HL-60 (cell line): ENCODE measurements at regions not wholly inside any gene's neighbourhood (a gene's known extent, or its start where the extent isn't known, plus 50 kb on each side); places are given as distances from the start of the nearest gene placed in this dataset.

Experiments used
- CTCF ChIP-seq: IDR thresholded peaks from one replicate; pipeline ENCODE4 v1.5.1; 2011; ENCODE audit warnings: low read length, control low read depth, inconsistent platforms; ENCODE audit not compliant: insufficient read depth
- GABPA ChIP-seq: IDR thresholded peaks from 2 replicates; pipeline ENCODE4 v1.6.1; 2012; ENCODE audit warnings: low read depth
- POLR2AphosphoS5 ChIP-seq: IDR thresholded peaks from 2 replicates; pipeline ENCODE4 v1.6.1; 2012; ENCODE audit warnings: low read depth
- REST ChIP-seq: IDR thresholded peaks from 2 replicates; pipeline ENCODE4 v1.6.1; 2012; ENCODE audit warnings: low read depth; ENCODE audit not compliant: insufficient replicate concordance
- SPI1 ChIP-seq: IDR thresholded peaks from 2 replicates; pipeline ENCODE4 v1.6.1; 2012; ENCODE audit warnings: low read depth, mild to moderate bottlenecking, borderline replicate concordance

- no peak for TF ChIP-seq GABPA
- no peak for TF ChIP-seq CTCF
- no peak for TF ChIP-seq REST
- TF ChIP-seq POLR2AphosphoS5 = no peak
- TF ChIP-seq SPI1 = no peak
Observed at GRCh38 chr4:164501074-164501473, 252.9 kb upstream of the SMIM31 start.
